HG02678 (cell line): ENCODE measurements at regions not wholly inside any gene's neighbourhood (a gene's known extent, or its start where the extent isn't known, plus 50 kb on each side); places are given as distances from the start of the nearest gene placed in this dataset.
A peak's percentile ranks its signal among the peaks of the same experiment; 100 is the strongest.

Experiments used
- ATAC-seq: cut with Tn5 transposase; IDR thresholded peaks from one replicate; pipeline ENCODE4 v1.9.1; 2021; ENCODE audit warnings: mild to moderate bottlenecking, moderate library complexity; ENCODE audit not compliant: unreplicated experiment

GRCh38 chr2:88832311-88832991 lies 141.0 kb downstream of the RPIA start:
- ATAC-seq: peak; percentile 47

GRCh38 chr2:88832992-88833389 lies 141.5 kb downstream of the RPIA start:
- no peak for ATAC-seq

DNA sequence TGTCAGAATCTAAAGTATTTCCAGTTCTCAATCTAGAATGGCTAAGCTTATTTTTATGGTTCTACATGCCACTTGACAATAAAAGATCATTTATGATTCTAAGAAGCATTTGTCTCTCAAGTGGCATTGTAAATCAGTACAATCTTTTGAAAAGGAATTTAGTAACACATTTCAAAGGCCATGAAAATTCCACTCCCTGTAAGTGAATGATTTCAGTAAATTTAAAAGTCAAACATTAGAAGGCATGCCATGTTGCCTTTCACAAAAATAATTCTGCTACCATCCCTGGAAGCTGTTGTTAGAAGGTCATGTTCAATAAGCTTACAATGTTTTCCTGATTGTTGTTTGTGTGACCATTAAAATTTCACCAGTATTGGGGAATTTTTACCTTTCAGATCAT lies 142.9 kb downstream of the RPIA start:
- no peak for ATAC-seq

DNA sequence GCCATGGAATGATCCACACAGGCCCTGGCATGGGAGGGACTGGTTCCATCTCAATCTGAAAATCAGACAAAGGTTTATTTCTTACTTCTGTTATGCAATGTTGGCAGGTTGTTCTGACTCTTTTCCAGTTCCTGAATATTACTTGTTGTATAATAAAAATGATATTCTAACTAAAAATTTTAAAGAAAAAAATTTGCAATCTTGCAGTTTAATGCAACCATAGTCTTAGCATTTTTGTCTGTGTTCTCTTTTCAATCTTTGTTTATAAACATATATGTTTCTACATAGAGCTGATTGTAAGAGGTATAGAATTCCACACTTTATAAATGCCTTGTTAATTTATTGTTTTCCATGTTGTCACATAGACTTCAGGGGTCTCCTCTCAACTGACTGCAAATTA lies 143.4 kb downstream of the RPIA start:
- ATAC-seq: no peak

- ATAC-seq: no peak
These were observed 144.3 kb downstream of the RPIA start for GRCh38 chr2:88835726-88836125.

DNA sequence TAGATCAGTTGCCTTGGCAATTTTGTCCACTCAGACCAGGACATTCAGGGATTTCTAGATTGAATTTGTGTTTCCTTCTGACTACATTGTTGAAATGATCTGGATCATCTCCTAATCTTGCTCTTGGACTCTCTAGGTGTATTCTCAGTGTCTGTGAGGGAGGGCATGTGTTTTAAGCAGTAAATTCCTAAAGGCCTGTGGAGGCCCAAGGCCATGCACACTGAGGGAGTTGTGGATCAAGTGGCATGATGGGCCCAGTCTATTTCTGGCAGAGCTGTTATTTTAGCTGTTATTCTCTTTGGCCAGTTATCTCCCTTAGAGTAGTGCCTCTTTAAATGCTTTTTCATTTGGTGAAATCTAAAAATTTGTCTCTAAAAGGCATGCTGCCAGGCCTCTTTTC lies 144.9 kb downstream of the RPIA start:
- no peak for ATAC-seq

DNA sequence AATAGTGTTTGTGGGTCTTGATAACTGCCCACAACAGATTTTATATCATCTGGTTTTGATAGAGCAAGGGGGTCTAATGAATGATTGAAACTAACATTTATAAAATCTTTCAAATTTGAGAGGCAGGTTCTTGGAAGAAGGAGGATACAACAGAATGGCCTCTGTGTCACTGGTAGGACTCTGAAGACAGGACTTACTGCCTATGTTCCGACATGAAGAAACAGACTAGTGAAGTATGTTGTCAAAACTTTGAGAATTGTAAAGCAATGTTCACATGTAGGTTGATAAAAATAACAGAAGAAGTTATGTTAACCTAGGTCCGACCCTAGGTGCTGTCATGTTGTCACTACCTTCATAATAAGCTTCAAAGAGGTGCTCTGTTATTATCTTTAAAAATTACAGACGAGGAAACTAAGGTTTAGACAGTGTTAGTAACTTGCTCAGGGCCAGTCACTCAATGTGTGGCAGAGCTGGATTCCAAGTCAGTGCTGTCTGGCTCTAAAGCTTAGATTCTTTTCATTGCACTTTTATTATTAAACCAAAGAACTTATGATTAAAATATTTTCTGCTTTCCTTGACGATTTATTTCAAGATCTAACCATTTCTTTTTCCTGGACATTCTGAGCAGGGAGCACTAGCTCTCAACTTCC lies 146.2 kb downstream of the RPIA start:
- ATAC-seq: no peak

GRCh38 chr2:88838165-88838635 lies 146.7 kb downstream of the RPIA start:
- ATAC-seq: peak; percentile 82

DNA sequence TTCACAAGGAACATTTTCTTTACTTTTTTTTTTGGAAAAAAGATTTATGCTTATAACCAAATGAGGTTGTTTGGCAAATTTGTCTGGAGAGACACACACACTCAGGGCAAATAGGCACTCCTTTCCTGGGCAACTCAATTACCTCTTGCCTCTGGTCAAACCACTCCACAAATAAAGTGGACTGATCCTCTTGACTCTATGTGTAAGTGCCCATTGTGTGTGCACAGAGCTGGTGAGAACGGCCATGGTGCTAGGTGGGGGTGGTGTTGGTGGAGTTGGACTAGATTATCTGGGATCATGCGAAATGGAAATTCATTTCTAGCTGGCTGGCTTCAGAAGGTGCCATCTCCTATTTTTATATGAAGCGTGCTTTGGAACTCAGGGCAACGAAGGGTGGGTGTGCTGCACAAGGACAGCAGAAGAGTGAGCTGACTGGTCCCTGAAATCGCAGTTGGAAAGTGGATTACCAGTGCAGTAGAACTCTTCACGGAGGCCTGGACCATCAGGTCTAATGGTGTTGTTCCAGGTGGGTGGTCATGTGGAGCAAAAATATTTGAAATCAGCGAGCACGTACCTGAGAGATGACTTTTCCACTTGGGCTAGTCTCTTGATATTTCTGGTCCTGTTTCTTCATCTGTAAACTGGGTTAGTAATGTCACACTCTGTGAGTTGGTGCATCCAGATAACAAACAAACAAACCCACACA lies 149.9 kb downstream of the RPIA start:
- ATAC-seq: no peak

- no peak for ATAC-seq
These were observed 151.4 kb downstream of the RPIA start for GRCh38 chr2:88842656-88843460.

DNA sequence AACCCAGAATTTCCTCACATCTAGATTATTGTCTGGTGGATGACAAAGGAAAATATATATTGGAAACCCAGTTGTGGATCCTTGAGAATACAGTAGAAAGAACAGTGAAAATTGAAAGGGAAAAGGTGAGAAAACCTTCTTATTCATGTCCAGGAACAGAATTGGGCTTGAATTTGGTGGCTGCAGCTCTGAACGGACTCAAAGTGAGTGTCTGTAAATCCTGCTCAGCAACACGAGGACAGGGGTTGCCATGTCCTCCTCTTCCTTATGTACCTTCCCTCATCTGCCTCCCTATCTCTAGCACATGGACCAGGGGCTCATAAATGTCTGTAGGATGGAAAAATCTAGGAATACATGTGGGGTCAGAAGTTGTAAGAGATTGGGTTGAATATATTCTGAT lies 152.2 kb downstream of the RPIA start:
- no peak for ATAC-seq

DNA sequence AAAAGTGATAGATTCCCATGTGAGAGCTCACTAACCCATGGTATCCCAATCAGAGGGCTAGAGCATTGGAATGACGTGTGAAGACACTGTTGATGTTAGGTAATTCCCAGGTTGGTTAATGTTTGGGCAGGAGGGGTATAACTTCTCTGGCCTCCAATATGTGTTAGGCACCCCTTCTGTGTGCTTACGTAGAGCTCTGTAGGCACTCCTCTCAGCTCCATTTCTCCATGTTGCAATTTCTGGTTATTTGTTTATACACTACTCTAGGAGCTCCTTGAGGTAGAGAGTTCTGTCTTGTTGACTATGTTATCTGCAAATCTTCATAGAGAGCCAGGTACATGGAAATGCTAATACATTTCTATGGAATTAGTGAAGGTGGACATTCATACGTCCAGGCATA lies 153.5 kb downstream of the RPIA start:
- ATAC-seq: no peak

DNA sequence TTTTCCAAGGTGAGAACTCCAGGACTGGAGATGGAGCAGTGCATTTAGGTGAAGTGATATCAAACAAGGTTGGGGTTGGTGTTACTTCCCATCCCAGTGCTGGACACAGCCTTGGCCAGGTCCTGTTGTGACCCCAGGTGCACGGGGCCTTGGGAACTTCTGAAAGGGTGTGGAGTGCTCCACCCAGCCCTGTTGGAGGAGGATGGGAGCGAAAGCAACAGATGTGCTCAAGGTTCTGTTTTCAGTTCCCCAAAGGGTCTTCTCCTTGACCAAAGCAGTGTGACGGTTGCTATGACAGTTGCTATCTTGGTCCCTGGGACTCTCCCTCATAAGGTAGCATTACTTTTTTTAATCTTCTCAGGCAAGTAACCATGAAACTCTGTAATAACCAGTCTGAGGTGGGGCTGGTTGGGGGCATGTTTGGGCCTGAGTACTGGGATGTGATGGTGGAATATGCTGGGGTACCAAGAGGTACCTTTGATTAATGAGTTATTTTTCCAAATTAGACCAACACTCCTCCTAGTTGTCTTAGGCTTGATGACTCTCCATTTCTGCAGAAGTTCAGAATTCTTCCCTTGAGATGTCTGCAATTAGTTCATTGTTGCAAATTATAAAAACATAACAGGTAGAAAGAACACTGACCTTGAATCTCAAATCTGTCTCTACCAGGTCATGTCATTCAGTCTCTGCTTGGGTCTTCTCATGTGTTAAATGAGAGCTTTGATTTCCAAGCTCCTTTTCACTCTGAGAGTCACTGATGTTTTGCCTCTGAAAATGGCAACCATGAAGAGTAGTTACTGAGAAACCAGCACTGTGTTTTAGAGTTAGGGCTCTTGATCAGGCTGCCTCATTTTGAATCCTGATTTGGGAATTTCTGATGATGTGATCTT lies 154.5 kb downstream of the RPIA start:
- peak; percentile 85 for ATAC-seq

- no peak for ATAC-seq
These were observed 161.4 kb downstream of the RPIA start for GRCh38 chr2:88852753-88853402.

DNA sequence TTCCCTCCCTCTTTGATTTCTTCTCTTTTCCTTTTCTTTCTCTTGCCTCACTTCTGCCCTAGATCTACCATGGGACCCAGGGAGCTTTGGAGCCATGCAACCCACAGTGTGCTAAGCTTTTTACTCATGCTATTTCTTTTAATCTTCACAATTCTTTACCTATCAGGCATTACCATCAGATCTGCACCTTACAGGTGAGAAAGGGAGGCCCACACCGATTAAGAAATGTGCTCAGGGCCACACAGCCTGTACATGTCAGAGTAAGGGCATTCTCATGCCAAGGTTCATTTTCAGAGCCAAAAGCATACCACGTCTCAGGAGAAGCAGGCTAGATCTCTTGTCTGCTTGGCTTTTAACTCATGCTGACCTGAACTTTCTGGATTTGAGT lies 161.9 kb downstream of the RPIA start:
- ATAC-seq: no peak

GRCh38 chr2:88854528-88854927 lies 163.1 kb downstream of the RPIA start:
- no peak for ATAC-seq

DNA sequence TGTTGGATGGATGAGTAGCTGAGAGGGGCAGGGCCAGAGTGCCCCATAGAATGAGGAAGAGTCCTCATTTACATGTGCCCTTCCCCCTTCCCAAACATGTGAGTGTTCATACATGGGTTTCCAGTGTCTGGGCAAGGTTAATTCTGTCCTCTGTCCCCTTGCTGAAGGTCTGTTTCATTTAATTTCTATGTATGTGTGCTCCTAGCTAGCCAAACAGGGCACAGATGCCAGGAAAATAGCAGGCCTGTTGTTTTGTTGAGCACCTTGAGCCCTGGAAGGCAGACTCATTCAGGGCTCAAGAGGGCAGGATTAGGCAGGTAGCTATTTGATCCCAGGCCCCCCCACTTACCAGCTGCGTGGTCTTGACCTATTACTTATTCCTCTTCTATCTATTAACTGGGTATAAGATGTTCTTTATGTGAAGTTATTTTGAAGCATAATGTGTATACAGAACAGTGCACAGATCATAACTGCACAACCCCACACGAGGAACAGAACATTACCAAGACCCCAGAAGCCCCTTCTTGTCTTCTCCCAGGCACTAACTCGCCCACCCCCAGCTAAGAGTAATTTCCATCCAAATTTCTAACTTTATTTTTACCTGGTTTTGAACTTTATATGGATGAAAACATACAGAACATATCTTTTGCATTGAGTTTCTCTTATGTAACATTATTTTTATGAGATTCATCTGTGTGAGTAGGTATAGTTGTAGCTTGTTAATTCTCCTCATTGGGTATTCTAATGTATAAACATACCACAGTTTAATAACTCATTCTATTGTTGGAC lies 164.3 kb downstream of the RPIA start:
- ATAC-seq: peak; percentile 35

GRCh38 chr2:88856409-88857135 lies 165.1 kb downstream of the RPIA start:
- ATAC-seq: peak; percentile 20
